ENCODE measurements at regions not wholly inside any gene's neighbourhood (a gene's known extent, or its start where the extent isn't known, plus 50 kb on each side); places are given as distances from the start of the nearest gene placed in this dataset.

DNA sequence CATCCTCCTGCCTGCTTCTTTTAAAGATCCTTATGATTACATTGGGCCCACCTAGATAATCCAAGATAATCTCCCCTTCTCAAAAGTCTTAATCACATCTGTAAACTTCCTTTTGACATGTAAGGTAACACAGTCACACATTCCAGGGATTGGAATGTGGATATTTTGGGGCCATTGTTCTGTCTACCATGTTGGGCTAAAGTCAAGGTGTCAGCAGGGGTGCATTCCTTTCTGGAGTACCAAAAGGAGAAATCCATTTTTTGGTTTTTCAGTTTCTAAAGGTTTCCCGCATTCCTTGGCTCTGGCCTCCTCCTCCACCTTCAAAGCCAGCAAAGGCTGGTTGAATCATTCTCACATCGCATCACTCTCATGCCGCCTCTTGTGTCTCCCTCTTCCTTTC is 197.6 kb upstream of the NFE2L3 start:
- peaks cover 3% of the 10 kb centered on the region; the same call in 1 of the 2 replicates for H3F3A ChIP-seq (ENCODE audit: insufficient read depth, low read depth)
- no peaks in the 10 kb centered on the region for H3K27me3 ChIP-seq (ENCODE audit: insufficient read depth, low read depth)
- no peak overlapping the region for H3K4me2 ChIP-seq
- H3K9me2 ChIP-seq (ENCODE audit: insufficient read depth): no peaks in the 10 kb centered on the region
- CTCF ChIA-PET: no interaction called here
- no peaks in the 10 kb centered on the region for H3K4me1 ChIP-seq (replicated peaks; ENCODE audit: insufficient read depth)
- no peak for TF ChIP-seq EZH2 (IDR thresholded peaks at IDR 0.05; ENCODE audit: low read depth)
- TF ChIP-seq, protein P1, sequence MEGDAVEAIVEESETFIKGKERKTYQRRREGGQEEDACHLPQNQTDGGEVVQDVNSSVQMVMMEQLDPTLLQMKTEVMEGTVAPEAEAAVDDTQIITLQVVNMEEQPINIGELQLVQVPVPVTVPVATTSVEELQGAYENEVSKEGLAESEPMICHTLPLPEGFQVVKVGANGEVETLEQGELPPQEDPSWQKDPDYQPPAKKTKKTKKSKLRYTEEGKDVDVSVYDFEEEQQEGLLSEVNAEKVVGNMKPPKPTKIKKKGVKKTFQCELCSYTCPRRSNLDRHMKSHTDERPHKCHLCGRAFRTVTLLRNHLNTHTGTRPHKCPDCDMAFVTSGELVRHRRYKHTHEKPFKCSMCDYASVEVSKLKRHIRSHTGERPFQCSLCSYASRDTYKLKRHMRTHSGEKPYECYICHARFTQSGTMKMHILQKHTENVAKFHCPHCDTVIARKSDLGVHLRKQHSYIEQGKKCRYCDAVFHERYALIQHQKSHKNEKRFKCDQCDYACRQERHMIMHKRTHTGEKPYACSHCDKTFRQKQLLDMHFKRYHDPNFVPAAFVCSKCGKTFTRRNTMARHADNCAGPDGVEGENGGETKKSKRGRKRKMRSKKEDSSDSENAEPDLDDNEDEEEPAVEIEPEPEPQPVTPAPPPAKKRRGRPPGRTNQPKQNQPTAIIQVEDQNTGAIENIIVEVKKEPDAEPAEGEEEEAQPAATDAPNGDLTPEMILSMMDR (conservative IDR thresholded peaks at IDR 0.05): no peak
- H3K4me3 ChIP-seq: no peak overlapping the region
- H3K36me3 ChIP-seq (ENCODE audit: low read depth): no peaks in the 10 kb centered on the region
- H2AFZ ChIP-seq: no peak overlapping the region
- no peak for DNase-seq
- no TSS peak for BruUV-seq (replicated peaks)
- POLR2A ChIA-PET (ENCODE audit: unreplicated experiment): no interaction called here
- no peaks in the 10 kb centered on the region for H4K20me1 ChIP-seq (ENCODE audit: insufficient read depth)
- intact Hi-C loops (cut with micrococcal nuclease; ENCODE audit: unreplicated experiment): no loop called here
- H3K9me3 ChIP-seq (ENCODE audit: insufficient read depth, low read depth): no peaks in the 10 kb centered on the region
- H3K79me2 ChIP-seq (ENCODE audit: low read depth): no peaks in the 10 kb centered on the region
- no peak overlapping the region for H3K27ac ChIP-seq

DNA sequence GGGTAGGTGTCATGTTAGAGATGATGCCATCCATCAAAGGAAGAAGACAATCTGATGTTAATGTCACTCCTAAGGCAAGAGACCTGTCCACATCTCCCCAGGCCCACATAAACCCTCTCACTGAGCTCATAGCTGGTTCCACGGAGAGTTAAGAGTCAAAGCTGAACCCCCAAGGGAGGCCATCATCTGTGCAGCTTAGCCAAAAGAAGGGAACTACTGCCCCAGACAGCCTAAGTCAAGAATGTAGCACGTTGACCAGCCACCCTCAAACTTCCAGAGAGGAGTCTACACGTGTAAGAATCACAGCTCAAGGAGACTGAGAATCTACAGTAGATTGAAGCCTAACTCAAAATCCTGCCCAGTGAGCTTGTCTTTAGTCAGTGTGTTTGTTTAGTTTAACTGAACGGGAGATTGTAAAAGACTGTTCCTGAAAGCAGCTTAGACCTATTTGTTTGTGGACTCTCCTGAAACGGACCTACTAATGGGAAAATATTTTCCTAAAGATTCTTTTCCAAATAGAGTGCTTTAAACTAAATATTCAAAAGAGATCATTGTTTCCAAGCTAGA is 192.7 kb upstream of the NFE2L3 start:
- POLR2A ChIA-PET (ENCODE audit: unreplicated experiment): no interaction called here
- Histone ChIP-seq H3K27me3 (ENCODE audit: insufficient read depth, low read depth) (peaks cover 16% of the 10 kb centered on the region), H3K4me3 (no peak overlapping the region), H3K9me3 (ENCODE audit: insufficient read depth, low read depth) (no peaks in the 10 kb centered on the region), H2AFZ (peak overlapping the region; percentile 57; the same call in 1 of the 2 replicates), H3K4me1 (replicated peaks; ENCODE audit: insufficient read depth) (no peaks in the 10 kb centered on the region), H3F3A (ENCODE audit: insufficient read depth, low read depth) (no peaks in the 10 kb centered on the region), H4K20me1 (ENCODE audit: insufficient read depth) (no peaks in the 10 kb centered on the region), H3K27ac (no peak overlapping the region), H3K36me3 (ENCODE audit: low read depth) (no peaks in the 10 kb centered on the region), H3K79me2 (ENCODE audit: low read depth) (no peaks in the 10 kb centered on the region), H3K9me2 (ENCODE audit: insufficient read depth) (no peaks in the 10 kb centered on the region), H3K4me2 (no peak overlapping the region)
- TF ChIP-seq EZH2 (IDR thresholded peaks at IDR 0.05; ENCODE audit: low read depth): no peak
- TF ChIP-seq, protein P1 (conservative IDR thresholded peaks at IDR 0.05): no peak
- no TSS peak for BruUV-seq (replicated peaks)
- no peak for DNase-seq
- CTCF ChIA-PET: no interaction called here
- intact Hi-C loops (cut with micrococcal nuclease; ENCODE audit: unreplicated experiment): no loop called here

DNA sequence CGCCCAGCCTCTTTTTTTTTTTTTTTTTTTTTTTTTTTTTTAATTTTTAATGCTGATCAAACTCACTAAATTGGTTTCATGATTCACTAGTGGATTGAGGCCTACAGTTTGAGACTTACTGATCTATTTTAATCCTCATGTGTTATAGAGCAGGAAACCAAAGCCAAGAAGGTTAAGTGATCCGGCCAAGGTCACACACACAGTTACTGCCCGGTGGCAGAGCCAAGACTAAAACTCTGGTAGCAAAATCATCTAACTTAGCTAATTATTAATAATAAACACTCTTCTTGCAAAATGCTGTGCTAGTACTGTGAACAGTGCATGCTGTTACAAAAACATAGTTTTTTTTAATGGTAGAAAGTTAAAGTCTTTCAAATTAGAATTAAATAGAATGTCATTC is 188.3 kb upstream of the NFE2L3 start:
- no peak overlapping the region for H3K27ac ChIP-seq
- DNase-seq: no peak
- no peaks in the 10 kb centered on the region for H3F3A ChIP-seq (ENCODE audit: insufficient read depth, low read depth)
- no peaks in the 10 kb centered on the region for H3K9me3 ChIP-seq (ENCODE audit: insufficient read depth, low read depth)
- H3K79me2 ChIP-seq (ENCODE audit: low read depth): no peaks in the 10 kb centered on the region
- no peaks in the 10 kb centered on the region for H4K20me1 ChIP-seq (ENCODE audit: insufficient read depth)
- H2AFZ ChIP-seq: no peak overlapping the region
- H3K4me3 ChIP-seq: no peak overlapping the region
- intact Hi-C loops (cut with micrococcal nuclease; ENCODE audit: unreplicated experiment): no loop called here
- no TSS peak for BruUV-seq (replicated peaks)
- H3K4me1 ChIP-seq (replicated peaks; ENCODE audit: insufficient read depth): 0 out of 2 replicates have a peak, but pooled peaks cover 10% of the 10 kb centered on the region
- H3K4me2 ChIP-seq: no peak overlapping the region
- POLR2A ChIA-PET (ENCODE audit: unreplicated experiment): no interaction called here
- no peaks in the 10 kb centered on the region for H3K9me2 ChIP-seq (ENCODE audit: insufficient read depth)
- no peaks in the 10 kb centered on the region for H3K36me3 ChIP-seq (ENCODE audit: low read depth)
- CTCF ChIA-PET: no interaction called here
- peaks cover 25% of the 10 kb centered on the region for H3K27me3 ChIP-seq (ENCODE audit: insufficient read depth, low read depth)
- TF ChIP-seq, protein P1 (conservative IDR thresholded peaks at IDR 0.05): no peak
- no peak for TF ChIP-seq EZH2 (IDR thresholded peaks at IDR 0.05; ENCODE audit: low read depth)
